NCI-H2081 treated with DMSO at 0.1 percent for 48 hours (cell line): ENCODE measurements at regions not wholly inside any gene's neighbourhood (a gene's known extent, or its start where the extent isn't known, plus 50 kb on each side); places are given as distances from the start of the nearest gene placed in this dataset.

ENCODE experiments used
- DNase-seq: peaks from one replicate; lab custom pipeline; 2025; lab: John Stamatoyannopoulos, UW

DNA sequence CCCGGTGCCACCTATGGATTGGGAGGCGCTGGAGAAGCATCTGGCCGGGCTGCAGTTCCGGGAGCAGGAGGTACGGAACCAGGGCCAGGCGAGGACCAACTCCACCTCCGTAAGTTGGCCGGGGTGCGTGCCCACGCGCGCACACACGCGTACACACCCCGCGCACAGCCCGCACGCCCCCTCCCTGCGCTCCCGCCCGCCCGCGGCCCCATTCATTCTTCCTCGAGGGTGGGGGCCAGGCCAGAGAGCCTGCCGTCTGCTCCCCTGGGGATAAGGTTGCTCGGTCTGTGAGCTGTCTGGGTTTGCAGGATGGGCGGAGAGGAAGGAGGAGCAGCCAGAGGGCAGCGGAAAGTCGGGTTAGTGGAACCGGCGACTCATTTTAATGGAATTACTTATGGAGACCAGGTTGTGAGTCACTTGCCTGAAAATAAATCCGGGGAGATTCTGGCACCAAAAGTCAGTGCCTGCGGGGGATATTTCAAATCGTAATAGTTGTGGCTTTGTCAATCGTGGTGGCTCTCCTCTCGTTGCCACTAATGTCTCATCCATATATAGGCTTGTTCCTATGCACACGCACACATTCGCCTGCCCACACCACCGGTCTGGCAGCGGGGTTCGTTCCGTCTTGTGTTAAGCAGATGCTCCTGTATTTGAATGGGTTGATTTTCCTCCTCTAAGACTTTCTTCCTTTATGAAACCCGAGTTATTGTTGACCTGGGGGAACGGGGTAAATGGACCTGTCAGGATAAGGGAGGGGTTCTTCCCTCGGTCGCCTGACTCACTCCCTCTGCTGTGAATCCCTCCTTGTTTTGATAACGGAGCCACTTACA, 223.4 kb upstream of the IL12A start:
- DNase-seq: no peak

- no peak for DNase-seq
Observed at GRCh38 chr3:159765860-159766294, 222.8 kb upstream of the IL12A start.

GRCh38 chr3:159766563-159767185, 222.0 kb upstream of the IL12A start:
- no peak for DNase-seq

- DNase-seq: no peak
Observed at GRCh38 chr3:159770998-159771397, 217.6 kb upstream of the IL12A start.

DNA sequence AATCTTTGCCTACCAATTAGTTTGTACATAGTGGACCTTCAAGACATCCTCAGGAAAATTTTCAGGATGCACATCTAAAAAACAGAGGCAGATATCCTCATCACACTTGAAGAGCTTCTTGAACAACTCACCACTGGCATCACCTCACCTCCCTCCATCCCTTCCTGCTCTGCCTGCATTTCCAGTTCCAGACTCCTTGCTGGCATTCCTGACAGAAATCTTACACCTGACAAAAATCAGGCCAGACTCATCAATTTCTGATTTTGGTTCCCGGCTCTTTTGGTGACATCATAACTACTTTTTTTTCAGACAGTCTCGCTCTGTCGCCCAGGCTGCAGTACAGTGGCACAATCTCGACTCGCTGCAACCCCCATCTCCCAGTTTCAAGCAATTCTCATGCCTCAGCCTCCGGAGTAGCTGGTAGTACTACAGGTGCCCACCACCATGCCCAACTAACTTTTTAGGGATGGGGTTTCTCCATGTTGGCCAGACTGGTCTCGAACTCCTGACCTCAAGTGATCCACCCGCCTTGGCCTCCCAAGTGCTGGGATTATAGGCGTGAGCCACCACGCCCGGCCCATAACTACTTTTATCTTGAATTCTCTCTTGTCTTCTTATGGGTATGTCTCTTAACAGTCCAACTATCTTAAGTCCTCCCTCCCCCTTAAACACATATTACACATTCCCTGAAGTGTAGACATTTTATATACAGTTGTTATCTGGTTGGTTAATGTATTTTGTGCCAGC, 216.6 kb upstream of the IL12A start:
- DNase-seq: no peak

GRCh38 chr3:159773706-159774105, 214.9 kb upstream of the IL12A start:
- no peak for DNase-seq

GRCh38 chr3:159775372-159775961, 213.2 kb upstream of the IL12A start:
- DNase-seq: peak; percentile 49

- no peak for DNase-seq
Observed at GRCh38 chr3:159776779-159777178, 211.9 kb upstream of the IL12A start.

- DNase-seq: no peak
Observed at GRCh38 chr3:159779883-159780282, 208.8 kb upstream of the IL12A start.

DNA sequence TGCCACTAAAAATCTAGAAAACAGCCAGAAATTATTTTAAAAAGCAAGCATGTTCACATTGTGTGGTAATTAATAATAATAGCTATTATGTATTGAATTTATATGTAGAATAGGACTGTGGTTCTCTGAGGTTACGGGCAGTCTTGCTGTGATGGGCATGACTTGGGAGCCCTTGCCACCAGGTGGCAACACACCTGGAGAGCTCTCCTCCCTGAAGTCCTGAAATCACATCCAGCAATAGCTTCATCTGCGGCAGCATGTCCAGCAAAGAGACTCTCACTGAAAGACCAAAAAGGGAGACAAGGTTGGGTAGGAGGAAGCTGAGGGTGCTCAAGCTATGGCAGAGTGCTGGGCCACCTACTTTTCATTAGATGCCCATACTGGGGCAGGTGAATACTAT, 206.8 kb upstream of the IL12A start:
- DNase-seq: no peak

DNA sequence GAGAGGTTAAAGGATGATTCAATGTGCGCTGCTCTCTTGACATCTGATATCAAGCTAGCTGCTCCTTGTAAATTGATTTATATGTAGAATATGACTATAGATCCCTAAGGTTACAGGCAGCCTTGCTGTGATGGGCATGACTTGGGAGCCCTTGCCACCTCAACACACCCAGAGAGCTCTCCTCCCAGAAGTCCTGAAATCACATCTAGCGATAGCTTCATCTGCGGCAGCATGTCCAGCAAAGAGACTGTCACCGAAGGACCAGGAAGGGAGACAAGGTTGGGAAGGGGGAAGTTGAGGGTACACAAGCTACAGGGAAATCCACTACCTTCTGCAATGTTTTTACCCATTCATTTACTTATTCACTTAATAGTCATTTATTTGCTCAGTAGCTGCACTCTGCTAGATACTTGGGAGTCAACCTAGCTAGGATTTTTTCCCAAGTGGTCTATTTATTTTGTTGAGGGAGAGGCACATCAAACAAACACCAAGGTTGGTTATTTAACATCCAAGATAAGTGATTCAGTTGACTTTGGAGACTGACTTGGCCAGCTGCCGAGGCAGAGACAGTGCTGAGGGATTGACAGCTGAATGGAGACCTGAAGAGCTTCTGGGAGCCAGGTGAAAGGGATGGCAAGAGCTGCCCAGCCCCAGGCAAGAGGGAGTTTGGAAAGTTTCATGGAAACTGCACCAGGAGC, 205.8 kb upstream of the IL12A start:
- DNase-seq: no peak

GRCh38 chr3:159783780-159784742, 204.6 kb upstream of the IL12A start:
- DNase-seq: no peak

DNA sequence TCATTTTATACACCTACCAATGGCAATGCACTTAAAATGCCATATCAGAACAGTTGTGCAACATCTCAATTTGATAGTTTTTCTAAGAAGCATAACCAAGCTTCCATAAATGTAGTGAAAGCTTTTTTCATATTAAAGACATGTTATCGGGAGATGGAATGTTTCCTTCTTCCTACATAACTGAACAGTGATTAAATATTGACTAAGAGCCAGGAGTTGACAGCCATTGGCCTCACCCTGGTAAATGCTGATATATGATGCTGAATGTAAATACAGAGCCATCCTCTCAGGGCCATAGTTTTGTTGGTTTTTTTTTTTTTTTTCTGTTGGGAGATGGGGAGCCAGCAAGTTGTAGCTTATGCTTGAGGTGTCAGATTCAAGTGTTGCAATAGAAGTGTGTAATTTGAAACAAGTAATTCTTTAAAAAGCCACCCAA, 203.3 kb upstream of the IL12A start:
- DNase-seq: no peak

- DNase-seq: no peak
Observed at GRCh38 chr3:159786489-159787177, 202.0 kb upstream of the IL12A start.

DNA sequence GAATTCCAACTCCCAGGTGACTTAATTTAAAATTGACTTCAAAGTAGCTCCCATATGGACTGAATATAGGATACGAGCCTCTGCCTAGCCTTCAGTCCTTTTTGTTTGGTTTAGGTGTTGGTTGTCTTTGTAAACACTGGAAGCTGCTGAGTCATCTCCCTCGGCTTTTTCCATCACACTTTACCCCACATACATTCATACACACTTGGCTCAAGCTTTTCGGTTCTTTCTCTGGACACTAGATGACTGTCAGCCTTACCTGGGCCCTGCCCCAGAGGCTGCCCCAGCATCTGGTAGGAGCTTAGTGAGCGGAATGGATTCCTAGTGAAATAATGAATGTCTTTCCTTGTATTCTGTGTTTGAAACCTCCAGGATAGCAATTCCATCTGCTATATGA, 201.5 kb upstream of the IL12A start:
- no peak for DNase-seq

DNA sequence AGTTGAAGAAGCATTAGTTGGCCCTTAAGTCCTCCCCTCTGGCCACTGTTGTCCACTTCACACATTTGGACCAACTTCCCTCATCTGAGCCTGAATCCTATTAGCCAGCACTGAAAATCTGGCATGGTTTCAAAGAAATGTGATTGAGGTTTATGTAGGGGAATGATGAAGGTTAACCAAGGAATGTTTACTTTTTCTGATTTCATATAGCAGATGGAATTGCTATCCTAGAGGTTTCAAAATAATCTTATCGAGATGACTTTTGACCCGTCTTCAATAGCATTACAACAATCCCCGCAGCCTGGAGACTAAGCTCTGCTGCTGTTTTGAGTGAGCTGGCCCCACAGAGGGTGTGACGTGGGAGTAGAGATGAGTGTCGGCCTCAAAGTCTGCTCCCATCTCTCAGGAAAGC, 200.8 kb upstream of the IL12A start:
- DNase-seq: no peak

DNA sequence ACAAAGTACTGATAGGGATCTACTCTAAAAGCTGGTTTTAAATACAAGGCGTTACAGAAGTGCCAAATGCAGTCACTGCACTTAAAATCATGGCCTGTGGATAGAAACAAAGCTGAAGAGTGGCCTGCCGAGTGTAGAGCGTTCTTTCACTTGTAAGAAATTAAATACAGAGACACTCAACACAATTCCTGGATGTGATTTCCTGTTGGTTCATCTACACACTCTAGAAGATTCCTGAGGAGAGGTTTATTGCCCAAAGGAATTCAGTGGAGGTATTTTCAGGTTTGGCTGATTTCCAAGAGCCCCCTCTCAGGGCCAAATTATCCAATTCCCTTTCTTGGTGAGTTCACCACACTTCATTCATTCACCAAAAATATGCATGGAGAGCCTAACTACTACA, 200.3 kb upstream of the IL12A start:
- no peak for DNase-seq

DNA sequence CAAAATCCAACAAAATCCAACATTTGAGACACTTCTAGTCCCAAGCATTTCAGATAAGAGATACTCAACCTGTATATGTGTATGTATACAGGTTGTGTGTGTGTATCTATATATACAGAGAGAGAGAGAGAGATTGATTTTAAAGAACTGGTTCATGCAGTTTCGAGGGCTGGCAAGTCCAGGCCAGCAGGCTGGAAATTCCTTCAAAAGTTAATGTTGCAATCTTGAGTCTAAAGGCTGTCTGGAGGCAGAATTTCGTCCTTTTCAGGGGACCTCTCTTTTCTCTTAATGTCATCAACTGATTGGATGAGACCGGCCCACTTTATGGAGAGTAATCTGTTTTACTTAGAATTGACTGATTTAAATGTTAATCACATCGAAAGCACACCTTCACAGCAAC, 199.6 kb upstream of the IL12A start:
- DNase-seq: no peak

GRCh38 chr3:159789742-159790635, 198.6 kb upstream of the IL12A start:
- no peak for DNase-seq
